GM12878 (cell line): ENCODE measurements at regions not wholly inside any gene's neighbourhood (a gene's known extent, or its start where the extent isn't known, plus 50 kb on each side); places are given as distances from the start of the nearest gene placed in this dataset.

Experiments used
- ATAC-seq: fragments of 200-7000 bp; cut with Tn5 transposase; 3 replicates; pipeline ENCODE4 v1.9.1; 2020; ENCODE audit warnings: mild to moderate bottlenecking, moderate library complexity
- BruUV-seq: library from RNA; stranded (reverse); fragments of 400-500 nt; replicated peaks from 2 replicates; lab custom pipeline; 2021; lab: Mats Ljungman, UMichigan
- CTCF ChIA-PET: fragments of 300-600 bp; sonication (Branson Sonifier 250); formaldehyde crosslinking; extraction: SDS; loops from one replicate; lab custom pipeline; 2021; ENCODE audit warnings: inconsistent platforms; lab: Yijun Ruan, JAX
- POLR2A ChIA-PET: fragments of 350-600 bp; formaldehyde crosslinking; extraction: SDS; loops from one replicate; lab custom pipeline; 2021; ENCODE audit warnings: inconsistent platforms; lab: Charles Lee
- RAD21 ChIA-PET: fragments of 300-600 bp; sonication (Branson Sonifier 250); formaldehyde crosslinking; loops from one replicate; lab custom pipeline; 2023; ENCODE audit warnings: antibody characterized with exemption; ENCODE audit not compliant: unreplicated experiment; lab: Charles Lee
- SMC1A ChIA-PET: fragments of 300-600 bp; sonication (Branson Sonifier 250); formaldehyde crosslinking; loops from one replicate; lab custom pipeline; 2023; ENCODE audit not compliant: unreplicated experiment, uncharacterized antibody; lab: Charles Lee
- DNase-seq: peaks from one replicate; pipeline ENCODE4 v3.0.0-alpha.2; 2011; ENCODE audit warnings: low read depth, low spot score
- FAIRE-seq: peaks from 3 replicates; lab custom pipeline; 2011; peaks lifted over from hg19 to GRCh38; lab: Jason Lieb, UNC
- H2AFZ ChIP-seq: 2 replicates; pipeline ENCODE4 v1.6.0; 2011; ENCODE audit warnings: low read depth, low read length, control low read depth; ENCODE audit not compliant: control insufficient read depth
- H3K27ac ChIP-seq: 2 replicates; pipeline ENCODE4 v1.5.1; 2011; ENCODE audit warnings: control low read depth; ENCODE audit not compliant: control insufficient read depth, insufficient read depth
- H3K27me3 ChIP-seq, 2 experiments: replicated peaks in 1 of 2; 2 replicates each; pipeline versions ENCODE4 v1.6.0 to v1.6.1; 2011; ENCODE audit warnings: low read length in 1 of 2; ENCODE audit not compliant: control insufficient read depth in 2 of 2, insufficient read depth in 2 of 2
- H3K36me3 ChIP-seq, 2 experiments: 2 replicates each; pipeline ENCODE4 v1.5.1; 2011; ENCODE audit warnings: low read length in 1 of 2; ENCODE audit not compliant: control insufficient read depth in 2 of 2, insufficient read depth in 2 of 2
- H3K4me1 ChIP-seq: 2 replicates; pipeline ENCODE4 v1.6.1; 2011; ENCODE audit warnings: mild to moderate bottlenecking, low read length, moderate library complexity, mixed read lengths; ENCODE audit not compliant: control insufficient read depth, insufficient read depth
- H3K4me2 ChIP-seq: 2 replicates; pipeline ENCODE4 v1.6.0; 2011; ENCODE audit warnings: control low read depth; ENCODE audit not compliant: control insufficient read depth, insufficient read depth
- H3K4me3 ChIP-seq: fragments of 200-600 bp; sonication (generic); 2 replicates; pipeline ENCODE4 v1.5.1; 2016
- H3K79me2 ChIP-seq: 2 replicates; pipeline ENCODE4 v1.6.0; 2011; ENCODE audit warnings: low read length; ENCODE audit not compliant: control insufficient read depth, insufficient read depth
- H3K9ac ChIP-seq: 2 replicates; pipeline ENCODE4 v1.8.0; 2011; ENCODE audit warnings: low read length, control low read depth, mixed read lengths; ENCODE audit not compliant: control insufficient read depth, insufficient read depth
- H3K9me3 ChIP-seq: replicated peaks from 3 replicates; pipeline ENCODE4 v1.5.1; 2011; ENCODE audit warnings: mild to moderate bottlenecking, low read length; ENCODE audit not compliant: control insufficient read depth, insufficient read depth
- H4K20me1 ChIP-seq: 2 replicates; pipeline ENCODE4 v1.6.0; 2011; ENCODE audit not compliant: control insufficient read depth, insufficient read depth
- EP300 ChIP-seq, 2 experiments: fragments of 150-350 bp in 1 of 2; IDR thresholded peaks; 2 replicates each; pipeline ENCODE4 v1.6.1; 2011 to 2012; ENCODE audit warnings: low read depth in 2 of 2, low read length in 2 of 2, borderline replicate concordance in 1 of 2, improper control_type of control experiment in 1 of 2, inconsistent platforms in 1 of 2; ENCODE audit not compliant: control insufficient read depth in 1 of 2
- ESRRA ChIP-seq: IDR thresholded peaks from 2 replicates; pipeline ENCODE4 v1.6.1; 2012; ENCODE audit warnings: mild to moderate bottlenecking, low read length, improper control_type of control experiment
- PBX3 ChIP-seq: IDR thresholded peaks from 2 replicates; pipeline ENCODE4 v1.6.1; 2011; ENCODE audit warnings: mild to moderate bottlenecking, low read depth, low read length, moderate library complexity; ENCODE audit not compliant: insufficient replicate concordance
- RELA ChIP-seq: fragments of 450-650 bp; IDR thresholded peaks from 2 replicates; pipeline ENCODE4 v1.8.0; 2014; ENCODE audit warnings: borderline replicate concordance; ENCODE audit not compliant: partially characterized antibody
- SREBF1 ChIP-seq: IDR thresholded peaks from 2 replicates; pipeline ENCODE4 v1.6.1; 2012; ENCODE audit warnings: mild to moderate bottlenecking, low read length
- STAT1 ChIP-seq: fragments of 450-650 bp; conservative IDR thresholded peaks from 2 replicates; pipeline ENCODE4 v1.6.1; 2014; ENCODE audit warnings: antibody characterized with exemption, mild to moderate bottlenecking
- SUPT20H ChIP-seq: IDR thresholded peaks from 2 replicates; pipeline ENCODE4 v1.6.1; 2011; ENCODE audit warnings: low read depth, mild to moderate bottlenecking, low read length, moderate library complexity, borderline replicate concordance; ENCODE audit not compliant: control insufficient read depth
- ZBTB11 ChIP-seq: fragments of 450-650 bp; formaldehyde crosslinking; IDR thresholded peaks from 2 replicates; pipeline ENCODE4 v1.5.0; 2022; ENCODE audit warnings: mild to moderate bottlenecking, missing genetic modification characterization
- in situ Hi-C: fragments of 300-500 bp; cut with MboI; formaldehyde crosslinking; loops from 9 replicates; pipeline ENCODE4 v1.14.3; 2018; ENCODE audit warnings: mixed read lengths
- intact Hi-C: fragments of 100-400 bp; cut with micrococcal nuclease; formaldehyde crosslinking; loops from one replicate; pipeline ENCODE4 v1.14.2; 2022; ENCODE audit not compliant: unreplicated experiment

- TF ChIP-seq ZBTB11 (CRISPR knock-in tag): no peak
- TF ChIP-seq SREBF1: no peak
Observed at GRCh38 chr9:106677830-106678229, 185.1 kb upstream of the ZNF462 start (continued).

GRCh38 chr9:106678273-106678672 lies 184.7 kb upstream of the ZNF462 start:
- Histone ChIP-seq H3K27me3 (no peaks in the 10 kb centered on the region), H3K4me3 (no peak overlapping the region), H4K20me1 (no peaks in the 10 kb centered on the region), H3K36me3 (no peaks in the 10 kb centered on the region), H3K27ac (no peak overlapping the region), H3K9ac (no peak overlapping the region), H3K9me3 (no peaks in the 10 kb centered on the region), H2AFZ (no peak overlapping the region), H3K4me2 (no peak overlapping the region), H3K4me1 (no peaks in the 10 kb centered on the region), H3K79me2 (no peaks in the 10 kb centered on the region)
- CTCF ChIA-PET: no interaction called here
- BruUV-seq: no TSS peak
- ATAC-seq (no peak), DNase-seq (no peak), FAIRE-seq (no peak)
- no peak for TF ChIP-seq PBX3
- no peak for TF ChIP-seq RELA
- no peak for TF ChIP-seq SUPT20H
- TF ChIP-seq STAT1: no peak
- TF ChIP-seq ESRRA: no peak
- no peak for TF ChIP-seq EP300 (IDR thresholded peaks at IDR 0.05; ENCODE audit: borderline replicate concordance in 1 of 2, control insufficient read depth in 1 of 2, low read depth in 2 of 2, low read length in 2 of 2)
- intact Hi-C loops (no loop called here), in situ Hi-C loops (no loop called here)
- RAD21 ChIA-PET: no interaction called here
- POLR2A ChIA-PET: no interaction called here
- SMC1A ChIA-PET: interaction anchor here (1.1 kb wide), 1 partner anchor 154 kb away, joined by 3 read pairs; no protein-coding TSS in a partner anchor
